GM12878 (cell line): ENCODE measurements at regions not wholly inside any gene's neighbourhood (a gene's known extent, or its start where the extent isn't known, plus 50 kb on each side); places are given as distances from the start of the nearest gene placed in this dataset.
A peak's percentile ranks its signal among the peaks of the same experiment; 100 is the strongest.

Source experiments
- ATAC-seq: fragments of 200-7000 bp; cut with Tn5 transposase; 3 replicates; pipeline ENCODE4 v1.9.1; 2020; ENCODE audit warnings: mild to moderate bottlenecking, moderate library complexity
- BruUV-seq: library from RNA; stranded (reverse); fragments of 400-500 nt; replicated peaks from 2 replicates; lab custom pipeline; 2021; lab: Mats Ljungman, UMichigan
- CTCF ChIA-PET: fragments of 300-600 bp; sonication (Branson Sonifier 250); formaldehyde crosslinking; extraction: SDS; loops from one replicate; lab custom pipeline; 2021; ENCODE audit warnings: inconsistent platforms; lab: Yijun Ruan, JAX
- POLR2A ChIA-PET: fragments of 350-600 bp; formaldehyde crosslinking; extraction: SDS; loops from one replicate; lab custom pipeline; 2021; ENCODE audit warnings: inconsistent platforms; lab: Charles Lee
- RAD21 ChIA-PET: fragments of 300-600 bp; sonication (Branson Sonifier 250); formaldehyde crosslinking; loops from one replicate; lab custom pipeline; 2023; ENCODE audit warnings: antibody characterized with exemption; ENCODE audit not compliant: unreplicated experiment; lab: Charles Lee
- SMC1A ChIA-PET: fragments of 300-600 bp; sonication (Branson Sonifier 250); formaldehyde crosslinking; loops from one replicate; lab custom pipeline; 2023; ENCODE audit not compliant: unreplicated experiment, uncharacterized antibody; lab: Charles Lee
- DNase-seq: peaks from one replicate; pipeline ENCODE4 v3.0.0-alpha.2; 2011; ENCODE audit warnings: low read depth, low spot score
- FAIRE-seq: peaks from 3 replicates; lab custom pipeline; 2011; peaks lifted over from hg19 to GRCh38; lab: Jason Lieb, UNC
- H2AFZ ChIP-seq: 2 replicates; pipeline ENCODE4 v1.6.0; 2011; ENCODE audit warnings: low read depth, low read length, control low read depth; ENCODE audit not compliant: control insufficient read depth
- H3K27ac ChIP-seq: 2 replicates; pipeline ENCODE4 v1.5.1; 2011; ENCODE audit warnings: control low read depth; ENCODE audit not compliant: control insufficient read depth, insufficient read depth
- H3K27me3 ChIP-seq, 2 experiments: replicated peaks in 1 of 2; 2 replicates each; pipeline versions ENCODE4 v1.6.0 to v1.6.1; 2011; ENCODE audit warnings: low read length in 1 of 2; ENCODE audit not compliant: control insufficient read depth in 2 of 2, insufficient read depth in 2 of 2
- H3K36me3 ChIP-seq, 2 experiments: 2 replicates each; pipeline ENCODE4 v1.5.1; 2011; ENCODE audit warnings: low read length in 1 of 2; ENCODE audit not compliant: control insufficient read depth in 2 of 2, insufficient read depth in 2 of 2
- H3K4me1 ChIP-seq: 2 replicates; pipeline ENCODE4 v1.6.1; 2011; ENCODE audit warnings: mild to moderate bottlenecking, low read length, moderate library complexity, mixed read lengths; ENCODE audit not compliant: control insufficient read depth, insufficient read depth
- H3K4me2 ChIP-seq: 2 replicates; pipeline ENCODE4 v1.6.0; 2011; ENCODE audit warnings: control low read depth; ENCODE audit not compliant: control insufficient read depth, insufficient read depth
- H3K4me3 ChIP-seq: fragments of 200-600 bp; sonication (generic); 2 replicates; pipeline ENCODE4 v1.5.1; 2016
- H3K79me2 ChIP-seq: 2 replicates; pipeline ENCODE4 v1.6.0; 2011; ENCODE audit warnings: low read length; ENCODE audit not compliant: control insufficient read depth, insufficient read depth
- H3K9ac ChIP-seq: 2 replicates; pipeline ENCODE4 v1.8.0; 2011; ENCODE audit warnings: low read length, control low read depth, mixed read lengths; ENCODE audit not compliant: control insufficient read depth, insufficient read depth
- H3K9me3 ChIP-seq: replicated peaks from 3 replicates; pipeline ENCODE4 v1.5.1; 2011; ENCODE audit warnings: mild to moderate bottlenecking, low read length; ENCODE audit not compliant: control insufficient read depth, insufficient read depth
- H4K20me1 ChIP-seq: 2 replicates; pipeline ENCODE4 v1.6.0; 2011; ENCODE audit not compliant: control insufficient read depth, insufficient read depth
- CEBPB ChIP-seq, 2 experiments: fragments of 150-350 bp in 1 of 2; IDR thresholded peaks; 2 replicates each; pipeline ENCODE4 v1.6.1; 2012 to 2014; ENCODE audit warnings: low read depth in 2 of 2, low read length in 2 of 2, borderline replicate concordance in 1 of 2, inconsistent platforms in 1 of 2
- CTCF ChIP-seq, 3 experiments: IDR thresholded peaks in 2 of 3; conservative IDR thresholded peaks in 1 of 3; 2 replicates each; pipeline ENCODE4 v1.5.1; 2011; ENCODE audit warnings: low read depth in 3 of 3, low read length in 3 of 3, mild to moderate bottlenecking in 3 of 3, control low read depth in 2 of 3, moderate library complexity in 2 of 3, inconsistent platforms in 1 of 3, mixed read lengths in 1 of 3; ENCODE audit not compliant: control insufficient read depth in 2 of 3, insufficient read depth in 1 of 3; ENCODE audit errors: extremely low read depth in 1 of 3
- NFIC ChIP-seq: IDR thresholded peaks from 2 replicates; pipeline ENCODE4 v1.6.1; 2012; ENCODE audit warnings: low read depth, mild to moderate bottlenecking, inconsistent platforms, low read length, moderate library complexity
- RAD21 ChIP-seq: IDR thresholded peaks from 2 replicates; pipeline ENCODE4 v1.6.1; 2011; ENCODE audit warnings: mild to moderate bottlenecking, low read depth, low read length, moderate library complexity; ENCODE audit not compliant: insufficient read depth
- SMC3 ChIP-seq: IDR thresholded peaks from 2 replicates; pipeline ENCODE4 v1.6.1; 2011; ENCODE audit warnings: low read length, improper control_type of control experiment, borderline replicate concordance
- SP1 ChIP-seq: IDR thresholded peaks from one replicate; pipeline ENCODE4 v1.6.1; 2011; ENCODE audit warnings: low read depth, low read length
- STAT3 ChIP-seq: IDR thresholded peaks from 2 replicates; pipeline ENCODE4 v1.6.1; 2011; ENCODE audit warnings: low read depth, low read length, improper control_type of control experiment
- TARDBP ChIP-seq: IDR thresholded peaks from 2 replicates; pipeline ENCODE4 v1.6.1; 2016; ENCODE audit warnings: borderline replicate concordance
- WGBS: methylation state at CpG from one replicate; pipeline ENCODE4 v1.1.6; 2016; ENCODE audit warnings: low lambda C conversion rate; ENCODE audit not compliant: insufficient replicate concordance, insufficient coverage; ENCODE audit errors: missing lambda C conversion rate; 5-methylcytosine and 5-hydroxymethylcytosine counted together
- in situ Hi-C: fragments of 300-500 bp; cut with MboI; formaldehyde crosslinking; loops from 9 replicates; pipeline ENCODE4 v1.14.3; 2018; ENCODE audit warnings: mixed read lengths
- intact Hi-C: fragments of 100-400 bp; cut with micrococcal nuclease; formaldehyde crosslinking; loops from one replicate; pipeline ENCODE4 v1.14.2; 2022; ENCODE audit not compliant: unreplicated experiment

DNA sequence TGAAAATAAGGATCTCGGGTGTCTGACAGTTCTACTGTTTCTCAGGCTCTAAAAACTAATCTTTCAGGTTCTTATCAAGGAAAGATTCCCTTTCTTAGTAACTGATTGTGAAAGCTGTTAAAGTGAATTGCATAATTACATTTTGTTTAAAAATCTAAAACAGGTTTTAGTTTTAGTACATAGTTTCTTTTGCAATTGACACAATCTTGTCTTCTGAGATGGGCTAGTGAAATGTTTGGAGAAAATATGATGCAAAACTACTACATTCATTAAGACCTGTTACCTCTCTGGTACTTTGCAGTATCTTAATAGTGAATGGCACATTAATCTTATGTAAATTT, 298.4 kb downstream of the UTRN start:
- Histone ChIP-seq H3K9ac (no peak overlapping the region), H3K4me3 (peak overlapping the region; percentile 16; the same call in 1 of the 2 replicates), H4K20me1 (0 out of 2 replicates have a peak, but pooled peaks cover 7% of the 10 kb centered on the region), H3K27ac (no peak overlapping the region), H3K36me3 (no peaks in the 10 kb centered on the region; a peak in 1 of 4 replicates), H3K27me3 (no peaks in the 10 kb centered on the region), H2AFZ (no peak overlapping the region), H3K79me2 (no peaks in the 10 kb centered on the region), H3K9me3 (no peaks in the 10 kb centered on the region)
- no peak for FAIRE-seq
- no peak for DNase-seq
- ChIA-PET SMC1A (interaction anchor here (0.8 to 4.3 kb wide), 9 partner anchors 12 to 443 kb away, joined by 3 to 51 read pairs (median 3); no protein-coding TSS in a partner anchor), CTCF (interaction anchor here (0.9 to 8.1 kb wide), 16 partner anchors 9 to 1052 kb away, joined by 3 to 93 read pairs (median 5); no protein-coding TSS in a partner anchor), POLR2A (no interaction called here)
- in situ Hi-C loops: loop anchor here (10.0 kb wide), 2 partner anchors 451 to 1051 kb away; no protein-coding TSS in a partner anchor
- WGBS: 5% methylated on average over 1 of the region's 1 CpG
- BruUV-seq: no TSS peak
- no peak for ATAC-seq
- TF ChIP-seq NFIC (0 out of 2 replicates have a peak, but pooled peaks have one; percentile 2), SP1 (no peak), CEBPB (IDR thresholded peaks at IDR 0.05; ENCODE audit: borderline replicate concordance in 1 of 2, low read depth in 2 of 2, low read length in 2 of 2) (no peak)
- TF ChIP-seq, all 136 proteins: peak for 1
- intact Hi-C loops: loop anchor here (2.0 to 10.0 kb wide), 4 partner anchors 141 to 1121 kb away; no protein-coding TSS in a partner anchor
- RAD21 ChIA-PET: interaction anchor here (0.8 to 8.0 kb wide), 8 partner anchors 65 to 632 kb away, joined by 3 to 61 read pairs (median 4); no protein-coding TSS in a partner anchor
- Histone ChIP-seq H3K4me2 (peak overlapping the region; percentile 32), H3K4me1 (peaks cover 23% of the 10 kb centered on the region; the same call in 1 of the 2 replicates)

DNA sequence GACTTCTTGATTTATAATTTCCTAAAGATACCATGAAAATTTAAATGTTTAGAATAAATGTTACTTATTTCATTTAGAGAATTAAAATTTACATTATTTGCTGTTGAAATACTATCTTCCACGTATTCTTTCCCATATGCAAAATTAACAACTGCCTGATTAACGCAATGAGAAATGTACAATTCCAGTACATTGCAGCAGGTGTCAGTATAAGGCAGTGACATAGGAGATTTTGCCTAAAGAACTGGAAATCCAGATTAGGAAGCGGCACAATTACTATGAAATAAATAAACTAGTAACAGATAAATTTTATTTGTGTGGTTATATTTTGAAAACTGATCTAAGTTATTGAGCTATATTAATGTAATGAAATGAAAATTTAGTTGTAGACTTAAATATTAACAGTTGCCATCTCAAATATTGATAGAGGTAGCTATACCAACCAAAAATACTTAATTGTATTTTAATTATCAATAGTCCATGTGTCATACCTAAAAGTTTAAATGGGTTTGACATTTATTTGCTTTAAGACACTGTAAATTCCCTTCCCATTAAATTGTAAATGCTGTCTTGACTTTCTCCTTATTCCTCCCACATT, 300.2 kb downstream of the UTRN start:
- Histone ChIP-seq H3K9me3 (no peaks in the 10 kb centered on the region), H3K27ac (no peak overlapping the region), H3K36me3 (no peaks in the 10 kb centered on the region), H3K9ac (no peak overlapping the region)
- 66% methylated on average over 3 of the region's 3 CpGs for WGBS
- no peak for ATAC-seq
- TF ChIP-seq TARDBP (no peak), SMC3 (peak; percentile 66), CTCF (IDR thresholded peaks at IDR 0.05 in 2 of 3, conservative IDR thresholded peaks at IDR 0.05 in 1 of 3; ENCODE audit: control insufficient read depth in 2 of 3, extremely low read depth in 1 of 3, insufficient read depth in 1 of 3, low read depth in 3 of 3, low read length in 3 of 3) (peak; percentile 44 to 66 (median 61); a peak in 5 of 6 replicates), RAD21 (peak; percentile 86), STAT3 (no peak)
- TF ChIP-seq, all 136 proteins: peak for 3
- CTCF ChIA-PET: interaction anchor here (0.5 to 8.1 kb wide), 20 partner anchors 9 to 1215 kb away, joined by 3 to 93 read pairs (median 4); no protein-coding TSS in a partner anchor
- in situ Hi-C loops: loop anchor here (5.0 to 10.0 kb wide), 4 partner anchors 352 to 1049 kb away; no protein-coding TSS in a partner anchor
- no peak for FAIRE-seq
- Histone ChIP-seq H3K27me3 (no peaks in the 10 kb centered on the region), H3K79me2 (no peaks in the 10 kb centered on the region), H3K4me3 (no peak overlapping the region), H2AFZ (no peak overlapping the region), H3K4me1 (peaks cover 23% of the 10 kb centered on the region; the same call in 1 of the 2 replicates), H4K20me1 (0 out of 2 replicates have a peak, but pooled peaks cover 7% of the 10 kb centered on the region), H3K4me2 (no peak overlapping the region)
- RAD21 ChIA-PET: interaction anchor here (0.8 to 8.0 kb wide), 7 partner anchors 8 to 1048 kb away, joined by 3 to 61 read pairs (median 3); no protein-coding TSS in a partner anchor
- no TSS peak for BruUV-seq
- SMC1A ChIA-PET: interaction anchor here (0.6 to 4.3 kb wide), 19 partner anchors 11 to 1048 kb away, joined by 3 to 51 read pairs (median 3); no protein-coding TSS in a partner anchor
- intact Hi-C loops: loop anchor here (1.0 to 10.0 kb wide), 6 partner anchors 67 to 1119 kb away; no protein-coding TSS in a partner anchor
- POLR2A ChIA-PET: no interaction called here
- DNase-seq: no peak
